ENCODE measurements at regions not wholly inside any gene's neighbourhood (a gene's known extent, or its start where the extent isn't known, plus 50 kb on each side); places are given as distances from the start of the nearest gene placed in this dataset.

DNA sequence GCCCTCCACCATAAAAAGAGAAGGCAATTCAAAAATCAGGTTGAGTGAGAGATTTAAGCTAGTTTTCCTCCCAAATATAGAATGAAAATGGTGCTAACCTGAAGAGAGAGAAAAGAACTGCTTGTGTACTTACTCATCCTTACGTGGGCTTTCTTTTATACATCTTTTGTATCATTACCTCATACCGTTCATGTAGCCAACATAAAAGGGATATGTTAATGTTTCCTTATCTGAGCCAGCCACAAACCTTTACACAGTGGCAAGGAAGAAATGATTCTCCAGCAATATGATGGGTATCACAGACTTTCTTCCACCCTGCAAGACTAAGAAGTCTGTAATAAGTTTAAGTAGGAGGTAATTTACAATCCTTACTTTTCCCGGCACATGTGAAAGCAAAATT is 600.8 kb upstream of the ZNF385D start (continued):
- TF ChIP-seq, protein P1, sequence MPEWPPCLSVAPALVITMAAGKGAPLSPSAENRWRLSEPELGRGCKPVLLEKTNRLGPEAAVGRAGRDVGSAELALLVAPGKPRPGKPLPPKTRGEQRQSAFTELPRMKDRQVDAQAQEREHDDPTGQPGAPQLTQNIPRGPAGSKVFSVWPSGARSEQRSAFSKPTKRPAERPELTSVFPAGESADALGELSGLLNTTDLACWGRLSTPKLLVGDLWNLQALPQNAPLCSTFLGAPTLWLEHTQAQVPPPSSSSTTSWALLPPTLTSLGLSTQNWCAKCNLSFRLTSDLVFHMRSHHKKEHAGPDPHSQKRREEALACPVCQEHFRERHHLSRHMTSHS (tag by site-specific recombination; IDR thresholded peaks at IDR 0.05), result no peak
- TF ChIP-seq ZNF76 (tag by site-specific recombination; IDR thresholded peaks at IDR 0.05; ENCODE audit: borderline replicate concordance, low read depth) (no peak), ZNF624 (tag by site-specific recombination; IDR thresholded peaks at IDR 0.05) (no peak), ZNF530 (tag by site-specific recombination; IDR thresholded peaks at IDR 0.05; ENCODE audit: low read depth) (no peak), ZNF112 (tag by site-specific recombination; IDR thresholded peaks at IDR 0.05) (no peak), ZNF837 (tag by site-specific recombination; IDR thresholded peaks at IDR 0.05) (no peak), ZNF138 (tag by site-specific recombination; IDR thresholded peaks at IDR 0.05; ENCODE audit: borderline replicate concordance) (no peak)

DNA sequence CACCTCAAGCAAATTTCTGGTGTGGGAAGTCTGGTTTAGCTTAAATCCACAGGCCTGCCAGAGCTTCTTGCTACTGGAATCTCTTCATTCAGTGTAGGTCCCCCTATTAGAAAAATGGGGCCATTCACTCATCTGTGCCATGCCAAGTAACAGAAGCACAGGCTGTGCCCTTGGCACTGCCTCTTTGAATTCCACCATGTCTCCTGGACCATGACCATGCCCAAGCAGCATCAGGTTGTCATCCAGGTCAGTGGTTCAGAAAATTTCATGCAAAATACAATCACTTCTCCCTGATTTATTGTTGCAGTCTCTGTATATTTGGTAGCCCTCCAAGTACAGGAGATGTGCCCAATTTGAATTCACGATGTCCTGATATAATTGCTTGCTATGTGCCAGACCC is 602.1 kb upstream of the ZNF385D start:
- Histone ChIP-seq H3K27ac (ENCODE audit: extremely low read depth, low read depth, low read length) (no peak overlapping the region), H3K4me3 (ENCODE audit: low read depth, low read length) (no peak overlapping the region), H3K4me1 (ENCODE audit: control insufficient read depth, insufficient read depth, low read length) (no peaks in the 10 kb centered on the region), H3K9me3 (ENCODE audit: control insufficient read depth, insufficient read depth, low read depth, low read length) (no peaks in the 10 kb centered on the region), H3K36me3 (ENCODE audit: control insufficient read depth in 2 of 2, insufficient read depth in 1 of 2, low read length in 2 of 2) (no peaks in the 10 kb centered on the region)
- ChIA-PET POLR2A (no interaction called here), CTCF (no interaction called here)
- TF ChIP-seq ZNF335 (tag by site-specific recombination; conservative IDR thresholded peaks at IDR 0.05) (no peak), ZNF48 (tag by site-specific recombination; IDR thresholded peaks at IDR 0.05) (no peak), ZBTB48 (tag by site-specific recombination; IDR thresholded peaks at IDR 0.05) (no peak), YY1 (tag by site-specific recombination; IDR thresholded peaks at IDR 0.05) (no peak), ZNF623 (tag by site-specific recombination; IDR thresholded peaks at IDR 0.05) (no peak), ZNF677 (tag by site-specific recombination; IDR thresholded peaks at IDR 0.05) (no peak), ZNF544 (tag by site-specific recombination; IDR thresholded peaks at IDR 0.05) (no peak), SCRT1 (tag by site-specific recombination; IDR thresholded peaks at IDR 0.05; ENCODE audit: borderline replicate concordance) (no peak)
- TF ChIP-seq, protein P2, sequence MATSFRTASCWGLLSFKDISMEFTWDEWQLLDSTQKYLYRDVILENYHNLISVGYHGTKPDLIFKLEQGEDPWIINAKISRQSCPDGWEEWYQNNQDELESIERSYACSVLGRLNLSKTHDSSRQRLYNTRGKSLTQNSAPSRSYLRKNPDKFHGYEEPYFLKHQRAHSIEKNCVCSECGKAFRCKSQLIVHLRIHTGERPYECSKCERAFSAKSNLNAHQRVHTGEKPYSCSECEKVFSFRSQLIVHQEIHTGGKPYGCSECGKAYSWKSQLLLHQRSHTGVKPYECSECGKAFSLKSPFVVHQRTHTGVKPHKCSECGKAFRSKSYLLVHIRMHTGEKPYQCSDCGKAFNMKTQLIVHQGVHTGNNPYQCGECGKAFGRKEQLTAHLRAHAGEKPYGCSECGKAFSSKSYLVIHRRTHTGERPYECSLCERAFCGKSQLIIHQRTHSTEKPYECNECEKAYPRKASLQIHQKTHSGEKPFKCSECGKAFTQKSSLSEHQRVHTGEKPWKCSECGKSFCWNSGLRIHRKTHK (tag by site-specific recombination; IDR thresholded peaks at IDR 0.05), result no peak
- TF ChIP-seq, protein P3, sequence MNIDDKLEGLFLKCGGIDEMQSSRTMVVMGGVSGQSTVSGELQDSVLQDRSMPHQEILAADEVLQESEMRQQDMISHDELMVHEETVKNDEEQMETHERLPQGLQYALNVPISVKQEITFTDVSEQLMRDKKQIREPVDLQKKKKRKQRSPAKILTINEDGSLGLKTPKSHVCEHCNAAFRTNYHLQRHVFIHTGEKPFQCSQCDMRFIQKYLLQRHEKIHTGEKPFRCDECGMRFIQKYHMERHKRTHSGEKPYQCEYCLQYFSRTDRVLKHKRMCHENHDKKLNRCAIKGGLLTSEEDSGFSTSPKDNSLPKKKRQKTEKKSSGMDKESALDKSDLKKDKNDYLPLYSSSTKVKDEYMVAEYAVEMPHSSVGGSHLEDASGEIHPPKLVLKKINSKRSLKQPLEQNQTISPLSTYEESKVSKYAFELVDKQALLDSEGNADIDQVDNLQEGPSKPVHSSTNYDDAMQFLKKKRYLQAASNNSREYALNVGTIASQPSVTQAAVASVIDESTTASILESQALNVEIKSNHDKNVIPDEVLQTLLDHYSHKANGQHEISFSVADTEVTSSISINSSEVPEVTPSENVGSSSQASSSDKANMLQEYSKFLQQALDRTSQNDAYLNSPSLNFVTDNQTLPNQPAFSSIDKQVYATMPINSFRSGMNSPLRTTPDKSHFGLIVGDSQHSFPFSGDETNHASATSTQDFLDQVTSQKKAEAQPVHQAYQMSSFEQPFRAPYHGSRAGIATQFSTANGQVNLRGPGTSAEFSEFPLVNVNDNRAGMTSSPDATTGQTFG (tag by site-specific recombination; IDR thresholded peaks at IDR 0.05; ENCODE audit: borderline replicate concordance), result no peak

DNA sequence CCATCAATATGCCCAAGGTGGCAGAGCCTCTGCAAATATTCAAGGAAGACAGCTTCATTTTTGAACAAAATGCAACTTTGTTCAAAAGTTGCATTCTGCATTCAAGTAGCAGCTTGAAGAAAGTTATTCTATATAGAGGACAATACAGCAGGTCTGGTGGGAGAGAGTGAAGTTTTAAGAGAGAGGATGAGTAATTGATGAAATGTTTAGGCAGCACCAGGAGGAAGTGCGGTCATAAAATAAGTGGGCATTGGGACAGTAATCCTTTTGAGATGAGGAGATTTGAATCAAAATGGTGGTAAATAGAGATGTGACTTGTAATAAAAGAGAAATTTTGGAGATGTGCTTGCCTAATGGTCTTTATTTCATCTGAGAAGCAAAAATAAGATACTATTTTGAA is 607.3 kb upstream of the ZNF385D start:
- no peak overlapping the region for H3K4me3 ChIP-seq (ENCODE audit: low read depth, low read length)
- CTCF ChIA-PET, result no interaction called here
- TF ChIP-seq, protein P4, sequence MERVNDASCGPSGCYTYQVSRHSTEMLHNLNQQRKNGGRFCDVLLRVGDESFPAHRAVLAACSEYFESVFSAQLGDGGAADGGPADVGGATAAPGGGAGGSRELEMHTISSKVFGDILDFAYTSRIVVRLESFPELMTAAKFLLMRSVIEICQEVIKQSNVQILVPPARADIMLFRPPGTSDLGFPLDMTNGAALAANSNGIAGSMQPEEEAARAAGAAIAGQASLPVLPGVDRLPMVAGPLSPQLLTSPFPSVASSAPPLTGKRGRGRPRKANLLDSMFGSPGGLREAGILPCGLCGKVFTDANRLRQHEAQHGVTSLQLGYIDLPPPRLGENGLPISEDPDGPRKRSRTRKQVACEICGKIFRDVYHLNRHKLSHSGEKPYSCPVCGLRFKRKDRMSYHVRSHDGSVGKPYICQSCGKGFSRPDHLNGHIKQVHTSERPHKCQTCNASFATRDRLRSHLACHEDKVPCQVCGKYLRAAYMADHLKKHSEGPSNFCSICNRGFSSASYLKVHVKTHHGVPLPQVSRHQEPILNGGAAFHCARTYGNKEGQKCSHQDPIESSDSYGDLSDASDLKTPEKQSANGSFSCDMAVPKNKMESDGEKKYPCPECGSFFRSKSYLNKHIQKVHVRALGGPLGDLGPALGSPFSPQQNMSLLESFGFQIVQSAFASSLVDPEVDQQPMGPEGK (tag by site-specific recombination; IDR thresholded peaks at IDR 0.05), result no peak
- TF ChIP-seq ZNF157 (tag by site-specific recombination; IDR thresholded peaks at IDR 0.05) (no peak), ZNF140 (tag by site-specific recombination; IDR thresholded peaks at IDR 0.05) (no peak), ZNF514 (tag by site-specific recombination; IDR thresholded peaks at IDR 0.05) (no peak), ZNF341 (tag by site-specific recombination; IDR thresholded peaks at IDR 0.05; ENCODE audit: low read depth) (no peak), ZNF211 (tag by site-specific recombination; IDR thresholded peaks at IDR 0.05; ENCODE audit: low read depth) (no peak), ZBTB21 (tag by site-specific recombination; IDR thresholded peaks at IDR 0.05) (no peak), OSR2 (tag by site-specific recombination; IDR thresholded peaks at IDR 0.05) (no peak), ZNF394 (tag by site-specific recombination; IDR thresholded peaks at IDR 0.05; ENCODE audit: borderline replicate concordance) (no peak), ZNF473 (tag by site-specific recombination; IDR thresholded peaks at IDR 0.05) (no peak), ZNF571 (tag by site-specific recombination; IDR thresholded peaks at IDR 0.05) (no peak)

More for the DNA sequence above, 607.3 kb upstream of the ZNF385D start:
- Histone ChIP-seq H3K36me3 (ENCODE audit: control insufficient read depth in 2 of 2, insufficient read depth in 1 of 2, low read length in 2 of 2) (no peaks in the 10 kb centered on the region), H3K4me1 (ENCODE audit: control insufficient read depth, insufficient read depth, low read length) (no peaks in the 10 kb centered on the region), H3K27ac (ENCODE audit: extremely low read depth, low read depth, low read length) (no peak overlapping the region), H3K9me3 (ENCODE audit: control insufficient read depth, insufficient read depth, low read depth, low read length) (no peaks in the 10 kb centered on the region)
- POLR2A ChIA-PET, result no interaction called here

Data from HEK293 (cell line).